ENCODE measurements at regions not wholly inside any gene's neighbourhood (a gene's known extent, or its start where the extent isn't known, plus 50 kb on each side); places are given as distances from the start of the nearest gene placed in this dataset.

DNA sequence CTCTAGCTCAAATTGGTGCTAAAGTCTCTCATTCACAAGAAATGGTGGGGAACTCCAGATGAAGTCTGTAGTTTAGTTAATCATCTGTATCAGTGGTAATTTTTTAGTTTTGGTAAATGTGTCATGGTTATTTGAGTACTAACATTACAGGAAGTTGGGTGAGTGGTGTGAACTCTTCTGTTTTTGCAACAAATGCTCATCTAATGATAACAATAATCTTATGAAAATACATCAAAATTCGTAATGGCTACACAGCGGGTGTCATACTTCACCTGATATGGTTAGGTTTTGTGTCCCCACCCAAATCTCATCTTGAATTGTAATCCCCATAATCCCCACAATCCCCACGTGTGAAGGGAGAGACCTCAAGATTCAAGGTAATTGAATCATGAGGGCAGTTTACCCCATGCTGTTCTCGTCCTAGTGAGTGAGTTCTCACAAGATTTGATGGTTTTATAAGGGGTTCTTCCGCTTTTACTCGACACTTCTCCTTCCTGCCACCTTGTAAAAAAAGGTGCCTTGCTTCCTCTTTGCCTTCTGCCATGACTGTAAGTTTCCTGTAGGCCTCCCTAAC is 209.3 kb upstream of the FOXN3 start:
- DNase-seq = peak; percentile 16 to 60

DNA sequence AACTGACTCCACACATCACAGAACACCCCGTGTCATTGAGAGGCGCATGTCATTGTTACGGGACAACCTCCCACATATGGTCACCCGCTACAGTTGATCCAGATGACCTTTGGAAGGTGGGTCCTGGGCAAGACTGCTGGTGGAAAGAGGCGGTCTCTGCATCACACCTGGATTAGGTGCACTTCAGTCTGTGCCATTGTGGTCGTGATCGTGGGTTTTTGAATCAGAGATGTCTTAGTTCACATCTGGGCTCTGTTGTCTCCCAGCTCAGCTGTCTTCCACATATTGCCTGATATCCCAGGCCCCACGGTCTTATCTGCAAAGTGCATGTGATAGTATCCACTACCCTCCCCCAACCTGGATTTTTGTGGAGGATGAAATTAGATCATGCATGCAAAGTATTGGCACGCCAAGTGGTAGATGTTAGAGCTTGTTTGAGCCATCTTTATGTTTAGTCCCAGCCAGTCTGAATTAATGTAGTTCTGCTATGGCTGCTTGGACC is 208.7 kb upstream of the FOXN3 start:
- no peak for DNase-seq

DNA sequence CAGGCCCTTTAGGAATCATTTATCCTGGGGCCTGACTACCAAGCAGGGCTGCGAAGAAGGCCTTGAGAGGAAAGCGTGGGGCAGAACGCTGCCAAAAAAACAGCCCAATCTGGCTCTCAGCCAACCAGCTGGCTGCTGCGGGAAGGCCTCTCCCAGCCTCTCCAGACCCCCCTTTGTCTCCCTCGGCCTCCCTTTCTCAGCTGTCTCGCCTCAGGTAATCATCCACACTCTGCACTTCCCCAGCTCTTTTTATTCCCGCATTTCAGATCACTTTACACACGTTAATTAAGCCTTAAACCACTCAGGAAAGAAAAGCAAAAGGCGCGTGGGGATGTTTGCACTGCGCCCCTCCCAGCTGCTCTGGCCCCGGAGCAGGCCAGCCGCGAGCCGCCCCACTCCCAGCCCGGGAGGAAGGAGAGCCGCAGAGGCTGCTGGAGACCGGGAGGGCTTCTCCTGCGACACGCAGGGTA is 208.2 kb upstream of the FOXN3 start:
- DNase-seq = no peak

- DNase-seq = no peak
Observed at GRCh38 chr14:89624500-89625156, 207.6 kb upstream of the FOXN3 start.

GRCh38 chr14:89621791-89622638 is 205.0 kb upstream of the FOXN3 start:
- no peak for DNase-seq

DNA sequence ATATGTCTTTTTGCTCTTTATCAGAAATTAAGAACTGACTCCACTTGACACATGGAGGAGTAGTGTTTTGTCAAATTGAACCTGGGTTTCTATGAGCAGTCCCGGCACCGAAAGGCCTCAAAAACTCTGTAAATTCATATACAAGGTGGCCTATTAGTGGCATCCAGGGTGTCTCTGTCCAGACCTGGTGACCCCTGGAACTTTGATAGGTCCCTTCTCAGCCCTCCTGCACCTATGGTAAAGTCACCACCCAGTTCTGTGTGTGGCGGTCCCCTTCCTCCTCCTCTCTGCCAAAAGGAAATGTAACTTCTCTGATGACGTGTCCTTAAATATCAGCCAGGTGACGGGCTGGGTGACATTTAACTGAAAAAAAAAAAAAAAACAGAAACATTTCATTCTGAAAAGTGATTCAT is 204.0 kb upstream of the FOXN3 start:
- DNase-seq = peak; percentile 49 to 82

GRCh38 chr14:89620436-89620835 is 203.4 kb upstream of the FOXN3 start:
- peak in 1 of 2 donors; percentile 40 for DNase-seq

- DNase-seq = no peak
Observed at GRCh38 chr14:89619596-89619995, 202.6 kb upstream of the FOXN3 start.

- peak; percentile 64 to 75 for DNase-seq
Observed at GRCh38 chr14:89618811-89619551, 201.9 kb upstream of the FOXN3 start.

DNA sequence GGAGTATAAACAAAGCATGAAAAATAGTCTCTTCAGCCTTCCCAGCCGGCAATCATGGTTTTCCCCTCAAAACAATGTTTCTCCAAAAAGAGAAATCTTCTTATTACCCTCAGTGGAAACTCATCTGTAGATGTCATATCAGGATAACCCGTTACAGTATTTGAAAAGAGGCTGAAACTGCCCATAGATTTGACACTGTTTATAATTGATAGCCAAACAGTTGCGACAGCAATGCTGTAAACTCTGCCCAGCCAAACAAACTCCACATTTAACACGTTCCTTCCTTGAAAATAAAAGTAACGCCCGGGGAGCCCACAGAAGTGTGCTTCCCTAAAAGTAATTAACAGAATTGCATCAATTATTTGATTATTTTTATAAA is 201.3 kb upstream of the FOXN3 start:
- peak in 1 of 2 donors; percentile 49 for DNase-seq

DNA sequence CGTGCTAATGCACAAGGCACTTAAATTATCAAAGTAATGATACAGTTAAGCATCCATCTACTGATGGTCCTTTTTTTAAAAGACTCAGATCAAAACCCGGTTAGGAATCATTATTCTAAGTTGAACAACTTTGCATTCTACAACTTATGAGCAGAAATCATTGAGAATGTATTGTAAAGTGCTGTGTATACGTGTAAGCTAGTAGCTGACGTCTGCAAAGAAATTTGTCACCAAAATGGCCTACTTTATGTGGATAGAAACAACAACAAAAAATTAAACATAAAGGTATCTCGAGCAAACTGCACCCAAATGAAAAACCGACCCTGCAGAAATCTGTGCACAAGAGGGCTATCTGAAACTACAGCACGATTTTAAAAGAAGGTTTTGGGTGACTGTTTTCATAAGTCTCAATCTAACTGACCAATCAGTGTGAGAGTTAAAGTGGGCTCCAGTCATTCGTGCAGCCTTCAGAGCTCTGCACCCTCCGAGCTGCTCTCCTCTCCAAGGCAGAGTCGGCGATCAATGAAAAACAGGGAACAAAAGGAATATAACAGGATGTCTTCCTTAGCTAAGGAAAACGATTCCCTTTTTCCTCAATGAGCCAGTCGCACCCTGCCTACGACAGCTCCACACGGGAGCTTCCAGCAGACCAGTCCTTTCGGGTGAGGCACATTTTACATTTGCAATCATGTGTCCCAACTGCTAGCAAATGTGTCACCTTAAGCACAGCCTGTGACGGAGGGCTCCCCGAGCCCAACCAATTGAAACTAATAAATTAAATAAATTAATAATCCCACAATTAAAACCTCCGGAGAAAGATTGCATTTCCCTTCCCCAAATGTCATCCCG is 200.7 kb upstream of the FOXN3 start:
- DNase-seq = peak in 1 of 2 donors; percentile 52

DNA sequence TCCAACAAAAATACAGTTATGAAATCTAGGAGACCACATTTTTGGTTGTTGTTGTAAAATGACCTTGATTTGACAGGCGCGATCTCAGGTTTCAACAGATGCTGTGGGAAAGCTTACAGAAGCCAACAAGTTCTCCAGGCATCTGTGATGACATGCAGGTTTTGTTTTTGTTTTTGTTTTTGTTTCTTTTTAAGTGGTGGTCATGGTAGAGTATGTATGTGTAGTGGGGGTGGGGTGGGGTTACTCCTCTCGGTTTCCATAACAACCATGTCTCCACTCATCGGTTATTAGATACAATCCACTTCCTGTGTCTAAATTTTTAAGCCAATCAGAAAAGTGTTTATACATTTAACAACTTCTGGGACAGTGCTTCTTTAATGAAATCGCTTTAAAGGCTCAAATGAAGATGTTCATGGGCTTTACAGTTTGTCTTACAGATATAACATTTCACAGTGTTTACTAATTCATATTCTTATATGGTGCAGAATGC is 199.9 kb upstream of the FOXN3 start:
- peak; percentile 79 to 88 for DNase-seq

DNA sequence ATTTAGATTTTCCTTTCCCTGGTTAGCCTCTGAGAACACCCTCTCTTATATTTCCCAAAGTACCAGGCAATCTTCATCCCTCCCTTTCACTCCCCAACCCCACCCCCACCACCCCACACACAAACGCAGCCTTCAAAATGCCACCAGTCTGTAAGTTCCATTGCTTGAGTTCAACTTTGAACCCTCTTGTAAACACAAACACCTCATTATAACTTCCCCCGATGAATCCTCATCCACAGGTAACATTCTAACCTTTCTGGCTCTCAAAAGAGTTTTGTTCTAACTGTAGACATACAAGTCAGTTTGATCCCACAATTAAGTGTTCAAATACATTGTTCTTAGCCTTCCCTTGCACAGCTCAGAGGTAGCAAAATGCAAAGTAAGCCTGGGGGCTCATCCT is 199.4 kb upstream of the FOXN3 start:
- DNase-seq = no peak

DNA sequence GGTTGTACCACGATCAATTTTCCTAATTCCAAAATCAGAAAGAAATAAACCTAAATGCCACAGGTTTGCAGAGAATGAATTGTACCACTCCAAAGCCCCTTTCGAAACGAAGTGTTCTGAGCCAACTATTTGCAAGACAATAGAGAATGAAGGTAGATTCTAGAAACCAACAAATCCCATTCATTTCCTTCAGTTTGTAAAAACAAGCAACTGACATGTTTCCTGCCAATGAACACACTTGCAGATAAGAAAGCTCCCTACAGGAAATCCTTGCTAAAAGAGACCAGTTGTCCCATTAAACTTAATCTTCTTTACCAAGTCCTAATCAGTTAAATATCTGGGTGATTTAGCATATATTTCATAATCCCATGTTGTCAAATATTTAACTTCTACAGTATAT is 198.4 kb upstream of the FOXN3 start:
- no peak for DNase-seq

- peak in 1 of 2 donors; percentile 23 for DNase-seq
Observed at GRCh38 chr14:89614009-89614691, 197.1 kb upstream of the FOXN3 start.

DNA sequence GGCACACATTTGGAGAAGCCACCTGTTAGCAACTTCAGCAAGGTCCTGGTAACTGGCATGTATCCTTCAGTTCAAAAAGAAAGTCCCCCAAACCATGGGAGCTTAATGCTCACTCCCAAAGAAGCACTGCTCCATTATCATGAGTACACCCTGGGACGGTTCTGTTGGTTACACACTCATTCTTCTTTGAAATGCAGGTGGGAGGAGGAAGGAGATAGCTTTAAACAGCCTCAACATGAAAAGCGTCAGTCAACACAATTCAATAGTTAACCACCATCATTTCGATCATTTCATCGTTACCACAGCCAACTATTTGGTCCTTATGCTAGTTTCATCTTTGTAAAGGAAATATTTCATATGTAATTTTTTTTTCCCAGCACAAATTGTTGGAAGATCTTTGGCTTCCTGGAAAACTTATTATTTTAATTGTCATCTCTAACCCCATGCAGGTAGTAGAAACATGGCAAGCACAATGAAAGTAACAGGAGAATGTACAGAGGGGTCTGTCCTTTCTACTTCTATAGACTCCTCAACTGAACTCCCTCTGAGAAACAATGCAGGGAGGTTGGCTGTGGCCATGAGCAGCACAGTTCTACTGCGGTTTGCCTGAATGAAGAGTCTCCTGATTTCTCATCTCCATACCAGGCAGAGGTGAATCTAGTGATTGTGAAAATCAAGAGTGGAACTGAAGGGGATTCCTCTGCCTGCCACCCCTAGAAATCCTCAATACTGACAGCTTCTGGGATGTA is 196.4 kb upstream of the FOXN3 start:
- DNase-seq = peak in 1 of 2 donors; percentile 16

- DNase-seq = no peak
Observed at GRCh38 chr14:89609500-89610100, 192.6 kb upstream of the FOXN3 start.

GRCh38 chr14:89607453-89607852 is 190.4 kb upstream of the FOXN3 start:
- no peak for DNase-seq

DNA sequence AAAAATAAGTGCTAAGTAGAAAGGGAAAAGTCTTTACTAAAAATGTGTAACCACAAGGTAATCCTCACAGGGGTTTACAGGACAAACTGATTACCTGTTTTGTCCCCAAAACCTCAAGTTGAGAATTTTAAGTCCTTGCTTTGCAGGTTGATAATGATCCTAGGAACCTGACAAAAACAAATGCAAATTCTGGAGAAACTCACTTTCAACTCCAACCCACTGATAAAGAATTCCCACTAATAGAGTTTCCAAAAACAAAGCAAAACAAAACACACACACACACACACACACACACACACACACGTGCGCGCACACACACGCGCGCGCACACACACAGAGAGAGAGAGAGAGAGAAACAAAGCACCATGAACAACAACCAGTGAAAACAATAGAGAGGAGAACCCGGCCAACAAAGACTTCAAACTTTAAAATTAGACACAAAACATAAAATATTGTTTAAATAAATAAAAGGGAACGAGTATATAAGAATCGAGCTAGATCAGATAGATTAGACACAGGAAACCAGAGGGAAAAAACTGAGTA is 187.0 kb upstream of the FOXN3 start:
- no peak for DNase-seq
